NCI-H187 treated with DMSO at 0.1 percent for 48 hours (cell line): ENCODE measurements at regions not wholly inside any gene's neighbourhood (a gene's known extent, or its start where the extent isn't known, plus 50 kb on each side); places are given as distances from the start of the nearest gene placed in this dataset.
"Not testable (repeated sequence)": the region's sequence is repeated elsewhere in the genome, so short reads cannot be mapped to it uniquely, and the experiment has no call there.

Source experiments
- DNase-seq: peaks from one replicate; lab custom pipeline; 2025; lab: John Stamatoyannopoulos, UW

DNA sequence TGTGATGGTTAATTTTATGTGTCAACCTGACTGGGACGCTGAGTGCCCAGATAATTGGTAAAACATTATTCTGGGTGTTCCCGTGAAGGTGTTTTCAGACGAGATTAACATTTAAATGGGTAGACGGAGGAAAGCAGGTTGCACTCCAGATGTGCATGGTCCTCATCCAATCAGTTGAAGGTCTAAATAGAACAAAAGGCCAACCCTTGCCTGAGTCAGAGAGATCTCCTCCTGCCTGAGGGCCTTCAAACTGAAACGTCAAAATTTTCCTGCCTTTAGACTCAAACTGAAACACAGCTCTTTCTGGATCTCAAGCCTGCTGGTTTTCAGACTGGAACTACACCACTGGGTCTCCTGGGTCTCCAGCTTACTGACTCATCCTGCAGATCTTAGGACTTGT is 73.5 kb downstream of the NPIPA8 start:
- DNase-seq: not testable (repeated sequence)

DNA sequence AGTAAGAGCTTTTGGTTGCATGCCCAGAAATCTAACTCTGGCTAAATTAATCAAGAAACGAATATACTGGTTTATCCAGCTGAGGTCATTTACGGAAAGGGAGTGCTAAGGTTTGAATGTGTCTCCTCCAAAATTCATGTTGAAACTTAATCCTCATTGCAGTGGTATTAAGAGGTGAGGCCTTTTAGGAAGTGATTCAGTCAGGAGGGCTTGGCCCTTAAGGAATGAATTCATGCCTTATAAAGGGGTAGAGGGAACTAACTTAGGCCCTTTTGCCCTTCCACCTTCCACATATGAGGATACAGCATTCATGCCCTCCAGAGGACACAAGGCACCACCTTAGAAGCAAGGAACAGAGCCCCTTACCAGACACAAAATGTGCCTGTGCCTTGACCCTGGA is 74.7 kb downstream of the NPIPA8 start:
- not testable (repeated sequence) for DNase-seq

- DNase-seq: not testable (repeated sequence)
These were observed 76.9 kb downstream of the NPIPA8 start for GRCh38 chr16:18259496-18260176.

- DNase-seq: not testable (repeated sequence)
These were observed 83.6 kb downstream of the NPIPA8 start for GRCh38 chr16:18252943-18253342.

DNA sequence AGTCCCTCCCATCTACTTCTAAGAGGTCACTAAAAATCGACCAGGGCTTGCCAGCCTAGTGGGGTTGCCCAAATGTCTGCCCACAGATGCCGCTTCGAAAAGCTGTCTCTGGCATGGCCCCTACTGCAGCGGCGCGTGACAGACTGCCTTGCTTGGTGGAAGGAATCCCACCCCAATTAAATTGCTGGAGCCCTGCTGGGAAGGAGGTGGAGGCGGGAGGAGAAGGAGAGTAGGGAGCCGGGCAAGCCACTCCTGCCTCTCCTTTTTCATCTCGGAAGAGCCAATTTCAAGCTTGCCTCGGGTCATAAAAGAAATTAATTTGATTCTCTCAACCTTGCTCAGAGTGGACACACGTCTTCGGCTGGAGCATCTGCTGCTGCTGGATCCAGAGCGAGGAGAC is 106.0 kb downstream of the NPIPA8 start:
- DNase-seq: not testable (repeated sequence)

DNA sequence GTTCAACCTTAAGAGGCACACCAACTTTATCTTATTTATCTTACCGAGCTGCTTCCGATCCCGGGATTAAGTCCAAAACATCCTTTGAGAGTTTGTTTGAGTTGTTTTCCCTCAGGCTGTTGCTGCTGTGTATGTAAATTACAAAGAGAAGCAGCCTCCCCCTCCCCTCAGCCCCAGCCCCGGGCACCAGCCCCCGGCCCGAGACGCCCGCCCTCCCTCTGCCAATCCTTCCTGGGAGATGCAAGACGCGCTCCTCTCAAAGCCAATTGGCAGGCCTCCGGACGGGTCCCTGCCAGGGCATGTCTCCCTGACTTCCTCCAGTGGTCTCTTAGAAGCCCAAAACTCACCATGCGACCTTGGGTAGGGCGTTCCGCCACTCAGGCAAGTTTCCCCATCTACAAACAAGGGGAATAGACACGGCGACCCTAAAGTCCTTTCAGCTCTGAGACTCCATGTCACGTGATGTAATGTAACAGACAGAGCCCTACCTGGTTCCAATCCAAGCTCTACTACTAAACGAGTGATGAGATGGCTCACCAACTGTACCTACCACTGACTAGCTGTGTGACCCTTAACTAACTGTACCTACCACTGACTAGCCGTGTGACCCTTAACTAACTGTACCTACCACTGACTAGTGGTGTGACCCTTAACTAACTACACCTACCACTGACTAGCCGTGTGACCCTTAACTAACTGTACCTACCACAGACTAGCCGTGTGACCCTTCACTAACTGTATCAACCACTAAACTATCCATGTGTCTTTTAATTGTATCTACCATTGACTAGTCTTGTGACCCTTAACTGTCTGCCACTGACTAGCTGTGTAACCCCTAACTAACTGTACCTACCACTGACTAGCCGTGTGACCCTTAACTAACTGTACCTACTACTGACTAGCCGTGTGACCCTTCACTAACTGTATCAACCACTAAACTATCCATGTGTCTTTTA is 114.2 kb downstream of the NPIPA8 start:
- DNase-seq: not testable (repeated sequence)

DNA sequence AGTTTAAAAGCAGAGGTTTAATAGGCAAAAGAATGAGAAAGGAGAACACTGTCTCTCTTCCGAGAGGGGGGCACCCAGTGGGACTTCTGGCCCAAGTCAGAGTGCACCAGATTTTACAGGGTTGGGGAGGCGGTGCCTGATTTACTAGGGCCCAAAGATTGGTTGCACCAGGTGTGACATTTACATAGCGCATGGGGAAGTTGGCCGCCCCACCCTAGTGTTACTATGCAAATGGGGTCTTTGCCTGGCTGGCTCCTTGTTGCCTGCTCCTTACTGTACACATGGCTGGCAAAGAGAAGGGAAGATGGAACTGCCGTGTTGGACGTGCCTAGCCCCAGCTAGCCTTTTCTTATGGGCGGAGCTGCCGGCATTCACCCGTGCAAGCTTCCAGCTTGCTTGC is 118.8 kb downstream of the NPIPA8 start:
- not testable (repeated sequence) for DNase-seq

DNA sequence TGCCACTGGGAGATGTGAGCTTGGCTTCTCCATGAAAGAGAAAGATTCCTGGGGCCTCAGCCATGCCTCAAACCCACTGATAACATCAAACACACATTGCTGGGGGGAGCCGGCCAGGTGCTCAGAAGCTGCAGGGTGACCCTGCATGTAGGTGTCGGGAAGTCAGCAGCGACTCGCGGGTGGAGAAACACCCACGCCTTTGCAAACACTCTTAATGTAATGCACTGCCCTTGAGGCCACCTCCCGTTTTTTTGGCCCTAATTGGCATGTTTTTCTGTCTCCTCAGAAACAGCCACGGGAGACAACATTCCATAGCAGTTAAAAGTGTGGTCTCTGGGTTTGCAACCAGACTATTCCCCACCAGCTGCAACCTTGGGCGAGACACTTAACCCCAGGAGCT is 119.7 kb downstream of the NPIPA8 start:
- DNase-seq: not testable (repeated sequence)

DNA sequence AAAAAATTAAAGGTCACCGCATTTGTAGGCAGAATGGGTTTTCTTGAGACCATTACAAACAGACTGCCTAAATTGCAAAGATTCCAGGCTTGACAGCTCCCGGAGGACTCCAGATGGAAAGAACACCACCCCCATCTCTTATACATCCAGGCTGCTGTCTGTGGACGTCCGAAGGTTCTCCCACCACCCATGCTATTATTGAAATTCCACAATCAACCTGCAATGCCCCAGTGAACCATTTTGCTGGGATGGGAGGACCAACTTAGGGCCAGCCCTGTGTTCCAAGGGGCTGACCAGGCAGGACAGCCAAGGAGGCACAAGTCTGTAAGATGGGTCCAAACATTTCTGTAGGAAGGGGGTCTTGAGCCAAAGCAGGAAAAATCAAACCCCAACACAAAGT is 122.7 kb downstream of the NPIPA8 start:
- DNase-seq: not testable (repeated sequence)

- DNase-seq: not testable (repeated sequence)
These were observed 125.0 kb downstream of the NPIPA8 start for GRCh38 chr16:18211505-18211904.

DNA sequence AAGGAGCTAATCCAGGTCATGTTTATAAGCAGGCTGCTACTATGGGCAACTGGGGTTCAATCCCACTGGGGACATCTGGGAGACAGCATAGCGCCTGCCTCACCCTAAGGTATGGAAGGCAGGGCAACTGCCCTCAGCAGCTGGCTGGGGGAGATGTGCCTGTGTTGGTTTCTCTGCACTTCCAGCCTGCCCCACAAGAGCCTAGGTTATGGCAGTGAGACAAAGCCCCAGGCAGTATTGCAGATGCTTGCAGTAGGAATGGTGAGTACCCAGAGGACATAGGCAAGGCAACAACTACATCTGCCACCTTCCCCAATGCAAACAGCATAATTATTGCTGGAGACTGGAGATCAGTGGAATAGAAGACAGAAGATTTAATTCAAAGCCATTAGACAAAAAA is 131.8 kb downstream of the NPIPA8 start:
- DNase-seq: not testable (repeated sequence)

DNA sequence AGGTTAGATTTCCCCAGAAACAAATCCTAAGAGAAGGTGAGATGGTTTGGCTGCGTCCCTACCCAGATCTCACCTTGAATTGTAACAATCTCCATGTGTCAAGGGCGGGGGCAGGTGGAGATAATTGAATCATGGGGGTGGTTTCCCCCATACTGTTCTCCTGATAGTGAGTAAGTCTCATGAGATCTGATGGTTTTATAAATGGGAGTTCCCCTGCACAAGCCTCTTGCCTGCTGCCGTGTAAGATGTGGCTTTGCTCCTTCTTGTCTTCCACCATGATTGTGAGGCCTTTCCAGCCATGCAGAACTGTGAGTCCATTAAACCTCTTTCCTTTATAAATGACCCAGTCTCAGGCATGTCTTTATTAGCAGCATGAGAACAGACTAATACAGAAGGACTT is 132.2 kb downstream of the NPIPA8 start:
- DNase-seq: not testable (repeated sequence)

DNA sequence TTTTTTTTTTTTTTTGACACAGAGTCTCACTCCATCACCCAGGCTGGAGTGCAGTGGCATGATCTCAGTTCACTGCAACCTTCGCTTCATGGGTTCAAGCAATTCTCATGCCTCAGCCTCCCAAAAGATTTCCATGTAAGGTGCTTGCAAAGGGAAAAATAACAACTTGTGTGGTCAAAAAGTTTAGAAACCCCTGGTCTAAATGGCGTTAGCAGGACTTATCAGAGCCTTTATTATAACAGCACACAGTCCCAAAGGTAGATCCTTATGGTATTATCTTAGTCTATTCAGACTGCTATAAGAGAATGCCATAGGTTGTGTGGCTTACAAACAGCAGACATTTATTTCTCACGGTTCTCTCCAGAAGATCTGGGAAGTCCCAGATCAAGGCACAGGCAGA is 135.0 kb downstream of the NPIPA8 start:
- DNase-seq: not testable (repeated sequence)

DNA sequence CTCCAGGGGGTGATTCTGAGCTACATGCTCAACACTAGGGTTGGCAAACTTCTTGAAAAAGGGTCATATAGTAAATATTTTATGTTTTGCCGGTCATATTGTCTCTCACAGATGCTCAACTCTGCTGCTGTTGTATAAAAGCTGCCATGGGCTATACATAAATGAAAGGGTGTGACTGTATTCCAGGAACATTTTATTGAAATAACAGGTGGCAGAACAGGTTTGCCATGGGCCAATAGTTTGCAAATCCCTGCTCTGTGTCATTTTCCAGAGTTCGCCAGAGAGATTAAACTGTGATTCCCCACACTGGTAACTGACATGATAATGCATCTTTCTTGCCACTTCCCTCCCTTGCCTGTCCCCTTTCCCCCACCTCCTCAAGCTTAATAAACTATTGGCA is 144.1 kb downstream of the NPIPA8 start:
- DNase-seq: not testable (repeated sequence)

DNA sequence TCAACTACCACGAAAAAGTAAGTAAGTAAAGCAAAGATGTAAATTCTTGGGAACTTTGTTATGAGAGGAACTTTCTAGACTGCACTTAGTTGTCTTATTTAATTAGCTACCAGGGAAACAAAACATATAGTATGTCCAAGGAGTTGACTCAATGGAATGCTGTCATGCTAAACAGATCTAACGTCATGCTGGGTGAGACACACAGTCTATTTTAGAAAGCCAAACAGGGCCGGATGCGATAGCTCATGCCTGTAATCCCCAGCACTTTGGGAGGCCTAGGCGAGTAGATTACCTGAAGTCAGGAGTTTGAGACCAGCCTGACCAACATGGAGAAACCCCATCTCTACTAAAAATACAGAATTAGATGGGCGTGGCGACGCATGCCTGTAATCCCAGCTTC is 146.4 kb downstream of the NPIPA8 start:
- DNase-seq: not testable (repeated sequence)

- DNase-seq: not testable (repeated sequence)
These were observed 151.8 kb downstream of the NPIPA8 start for GRCh38 chr16:18184755-18185154.

GRCh38 chr16:18181028-18181427 is 155.5 kb downstream of the NPIPA8 start:
- DNase-seq: not testable (repeated sequence)

DNA sequence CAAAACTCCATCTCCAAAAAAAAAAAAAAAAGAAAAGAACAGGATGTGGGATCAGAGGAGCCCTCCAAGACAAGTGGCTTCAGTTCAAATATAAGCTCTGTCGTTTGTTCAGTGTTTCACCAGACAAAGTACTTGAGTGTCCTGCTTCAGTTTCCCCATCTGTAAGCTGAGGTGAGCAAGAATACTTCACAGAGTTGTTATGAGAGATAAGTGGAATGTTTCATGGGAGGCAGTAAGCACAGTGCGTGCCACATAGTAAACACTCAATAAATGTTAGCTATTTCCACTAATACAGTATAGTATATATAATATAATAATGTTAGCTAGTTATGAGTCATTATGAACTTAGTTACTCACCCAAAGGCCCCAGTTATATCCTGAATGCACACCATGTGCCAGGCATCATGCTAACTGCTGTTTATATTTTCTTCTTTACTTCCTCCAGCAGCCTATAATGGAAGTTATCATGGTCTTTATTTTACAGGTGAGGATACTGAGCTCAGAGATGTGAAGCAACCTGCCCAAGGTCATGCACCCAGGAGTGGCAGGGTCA is 162.5 kb downstream of the NPIPA8 start:
- DNase-seq: not testable (repeated sequence)

DNA sequence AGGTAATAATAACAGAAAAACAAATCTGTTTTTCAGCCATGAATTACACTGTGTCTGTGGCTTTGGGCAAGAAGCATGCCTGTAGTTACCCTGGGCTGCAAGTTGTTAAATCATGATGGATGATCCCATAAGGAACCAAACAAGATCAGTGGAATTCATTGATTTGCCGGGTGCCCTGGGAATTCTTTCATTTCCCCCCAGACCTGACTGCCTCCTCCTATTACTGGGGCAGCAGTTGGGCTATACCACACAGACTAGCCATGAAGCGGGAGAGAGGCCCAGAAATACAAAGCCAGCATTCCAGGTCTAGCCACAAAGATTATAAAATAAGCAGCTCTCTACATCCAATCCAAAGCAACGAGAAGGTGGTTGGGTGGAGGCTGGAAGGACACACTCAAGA is 174.2 kb downstream of the NPIPA8 start:
- DNase-seq: not testable (repeated sequence)

DNA sequence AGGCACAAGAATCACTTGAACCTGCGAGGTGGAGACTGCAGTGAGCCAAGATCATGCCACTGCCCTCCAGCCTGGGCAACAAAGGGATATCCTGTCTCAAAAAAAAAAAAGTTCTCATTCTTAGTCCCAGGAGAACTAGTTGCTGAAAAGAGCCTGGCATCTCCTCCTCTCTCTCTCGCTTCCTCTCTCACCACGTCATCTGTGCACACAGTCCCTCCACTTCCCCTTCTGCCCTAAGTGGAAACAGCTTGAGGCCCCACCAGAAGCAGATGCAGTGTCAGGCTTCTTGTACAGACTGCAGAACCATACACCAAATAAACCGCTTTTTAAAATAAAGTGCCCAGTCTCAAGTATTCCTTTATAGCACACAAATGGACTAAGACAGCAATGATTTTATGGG is 175.3 kb downstream of the NPIPA8 start:
- not testable (repeated sequence) for DNase-seq

- DNase-seq: not testable (repeated sequence)
These were observed 177.4 kb downstream of the NPIPA8 start for GRCh38 chr16:18159185-18159584.

GRCh38 chr16:18157854-18158253 is 178.7 kb downstream of the NPIPA8 start:
- not testable (repeated sequence) for DNase-seq

DNA sequence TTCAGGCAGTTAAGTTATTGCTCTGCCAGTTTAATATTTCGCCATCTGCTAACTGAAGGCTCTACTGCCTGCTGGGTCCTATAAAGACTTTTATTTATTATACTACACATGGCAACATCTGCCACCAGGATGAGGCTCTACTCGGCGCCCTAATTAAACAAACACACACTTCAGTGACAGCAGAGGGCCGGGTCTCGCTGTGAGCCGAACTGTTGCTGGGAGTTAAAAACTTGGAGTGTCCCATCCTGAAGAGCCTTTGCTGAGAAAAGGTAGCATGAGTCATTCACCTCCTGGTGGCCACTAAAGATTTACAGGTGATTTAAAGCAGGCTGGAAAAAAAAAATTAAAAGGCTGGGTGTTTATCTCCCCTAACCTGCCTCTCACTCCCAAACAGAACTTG is 183.7 kb downstream of the NPIPA8 start:
- DNase-seq: not testable (repeated sequence)
